PC-9 (cell line): ENCODE measurements at regions not wholly inside any gene's neighbourhood (a gene's known extent, or its start where the extent isn't known, plus 50 kb on each side); places are given as distances from the start of the nearest gene placed in this dataset.
"Not testable (repeated sequence)": the region's sequence is repeated elsewhere in the genome, so short reads cannot be mapped to it uniquely, and the experiment has no call there.

ENCODE experiments used
- BruUV-seq: library from RNA; stranded (reverse); fragments of 400-500 nt; replicated peaks from 2 replicates; lab custom pipeline; 2021; lab: Mats Ljungman, UMichigan
- CTCF ChIA-PET: fragments of 300-600 bp; sonication (Branson Sonifier 250); formaldehyde crosslinking; loops from one replicate; lab custom pipeline; 2022; ENCODE audit warnings: antibody characterized with exemption; lab: Charles Lee
- POLR2A ChIA-PET: fragments of 300-600 bp; sonication (Branson Sonifier 250); formaldehyde crosslinking; loops from one replicate; lab custom pipeline; 2022; ENCODE audit warnings: antibody characterized with exemption; ENCODE audit not compliant: unreplicated experiment; lab: Charles Lee
- DNase-seq, 2 experiments: peaks; one replicate each; pipeline versions ENCODE4 v3.0.0 to v3.0.0-alpha.2; 2015 to 2022; ENCODE audit warnings: mixed read lengths in 1 of 2
- H2AFZ ChIP-seq: fragments of 200-600 bp; sonication (generic); 2 replicates; pipeline ENCODE4 v1.8.1; 2017; ENCODE audit warnings: antibody characterized with exemption
- H3F3A ChIP-seq: fragments of 200-600 bp; sonication (generic); 2 replicates; pipeline ENCODE4 v1.8.1; 2017; ENCODE audit warnings: antibody characterized with exemption, mild to moderate bottlenecking, low read depth; ENCODE audit not compliant: insufficient read depth
- H3K27ac ChIP-seq: fragments of 200-600 bp; sonication (generic); 2 replicates; pipeline ENCODE4 v1.6.1; 2016; ENCODE audit warnings: mixed run types
- H3K27me3 ChIP-seq: fragments of 200-600 bp; sonication (generic); 2 replicates; pipeline ENCODE4 v1.6.1; 2016; ENCODE audit warnings: low read depth, mixed run types; ENCODE audit not compliant: insufficient read depth
- H3K36me3 ChIP-seq: fragments of 200-600 bp; sonication (generic); 2 replicates; pipeline ENCODE4 v1.6.1; 2016; ENCODE audit warnings: low read depth, mixed run types
- H3K4me1 ChIP-seq: fragments of 200-600 bp; sonication (generic); replicated peaks from 2 replicates; pipeline ENCODE4 v1.6.1; 2016; ENCODE audit warnings: mixed run types; ENCODE audit not compliant: insufficient read depth
- H3K4me2 ChIP-seq: fragments of 200-600 bp; sonication (generic); 2 replicates; pipeline ENCODE4 v1.6.1; 2017; ENCODE audit warnings: mixed run types
- H3K4me3 ChIP-seq: fragments of 200-600 bp; sonication (generic); 2 replicates; pipeline ENCODE4 v1.6.1; 2016; ENCODE audit warnings: mixed run types
- H3K79me2 ChIP-seq: fragments of 200-600 bp; sonication (generic); 2 replicates; pipeline ENCODE4 v1.6.1; 2017; ENCODE audit warnings: low read depth, mixed run types
- H3K9me2 ChIP-seq: fragments of 200-600 bp; sonication (generic); 2 replicates; pipeline ENCODE4 v1.8.1; 2017; ENCODE audit warnings: mild to moderate bottlenecking; ENCODE audit not compliant: insufficient read depth
- H3K9me3 ChIP-seq: fragments of 200-600 bp; sonication (generic); 2 replicates; pipeline ENCODE4 v1.8.1; 2016; ENCODE audit warnings: low read depth; ENCODE audit not compliant: insufficient read depth
- H4K20me1 ChIP-seq: fragments of 200-600 bp; sonication (generic); 2 replicates; pipeline ENCODE4 v1.8.1; 2017; ENCODE audit not compliant: insufficient read depth
- EZH2 ChIP-seq: fragments of 200-600 bp; sonication (generic); IDR thresholded peaks from 2 replicates; pipeline ENCODE4 v1.8.0; 2017; ENCODE audit warnings: antibody characterized with exemption, low read depth
- intact Hi-C: fragments of 100-400 bp; cut with micrococcal nuclease; formaldehyde crosslinking; loops from one replicate; pipeline ENCODE4 v1.10.0; 2022; ENCODE audit not compliant: unreplicated experiment
- TF ChIP-seq, protein P1 (sequence below): fragments of 200-600 bp; sonication (generic); conservative IDR thresholded peaks from 2 replicates; pipeline ENCODE4 v1.6.1; 2017; ENCODE audit warnings: mixed run types, antibody characterized with exemption, mild to moderate bottlenecking, moderate library complexity

- Histone ChIP-seq H3F3A (no peaks in the 10 kb centered on the region), H3K4me1 (no peaks in the 10 kb centered on the region), H3K27ac (no peak overlapping the region), H4K20me1 (no peaks in the 10 kb centered on the region), H3K36me3 (no peaks in the 10 kb centered on the region), H2AFZ (no peak overlapping the region), H3K9me2 (no peaks in the 10 kb centered on the region), H3K79me2 (no peaks in the 10 kb centered on the region), H3K9me3 (0 out of 2 replicates have a peak, but pooled peaks cover 4% of the 10 kb centered on the region), H3K27me3 (no peaks in the 10 kb centered on the region), H3K4me3 (no peak overlapping the region), H3K4me2 (no peak overlapping the region)
- no peak for DNase-seq
- TF ChIP-seq, protein P1, sequence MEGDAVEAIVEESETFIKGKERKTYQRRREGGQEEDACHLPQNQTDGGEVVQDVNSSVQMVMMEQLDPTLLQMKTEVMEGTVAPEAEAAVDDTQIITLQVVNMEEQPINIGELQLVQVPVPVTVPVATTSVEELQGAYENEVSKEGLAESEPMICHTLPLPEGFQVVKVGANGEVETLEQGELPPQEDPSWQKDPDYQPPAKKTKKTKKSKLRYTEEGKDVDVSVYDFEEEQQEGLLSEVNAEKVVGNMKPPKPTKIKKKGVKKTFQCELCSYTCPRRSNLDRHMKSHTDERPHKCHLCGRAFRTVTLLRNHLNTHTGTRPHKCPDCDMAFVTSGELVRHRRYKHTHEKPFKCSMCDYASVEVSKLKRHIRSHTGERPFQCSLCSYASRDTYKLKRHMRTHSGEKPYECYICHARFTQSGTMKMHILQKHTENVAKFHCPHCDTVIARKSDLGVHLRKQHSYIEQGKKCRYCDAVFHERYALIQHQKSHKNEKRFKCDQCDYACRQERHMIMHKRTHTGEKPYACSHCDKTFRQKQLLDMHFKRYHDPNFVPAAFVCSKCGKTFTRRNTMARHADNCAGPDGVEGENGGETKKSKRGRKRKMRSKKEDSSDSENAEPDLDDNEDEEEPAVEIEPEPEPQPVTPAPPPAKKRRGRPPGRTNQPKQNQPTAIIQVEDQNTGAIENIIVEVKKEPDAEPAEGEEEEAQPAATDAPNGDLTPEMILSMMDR, result no peak
- no peak for TF ChIP-seq EZH2
- ChIA-PET CTCF (no interaction called here), POLR2A (no interaction called here)
- intact Hi-C loops, result no loop called here
- no TSS peak for BruUV-seq
Observed at GRCh38 chr15:81921163-81921562, 124.7 kb downstream of the MEX3B start.

- H3K27ac ChIP-seq, H3K4me3 ChIP-seq, H3K27me3 ChIP-seq, H3K79me2 ChIP-seq, H3K4me2 ChIP-seq, H3K9me2 ChIP-seq, DNase-seq, H4K20me1 ChIP-seq, H3F3A ChIP-seq, CTCF ChIA-PET, H3K9me3 ChIP-seq, H3K36me3 ChIP-seq, intact Hi-C loops, BruUV-seq, H3K4me1 ChIP-seq, H2AFZ ChIP-seq, POLR2A ChIA-PET: not testable (repeated sequence)
Observed at GRCh38 chr15:81918767-81919166, 127.1 kb downstream of the MEX3B start.

DNA sequence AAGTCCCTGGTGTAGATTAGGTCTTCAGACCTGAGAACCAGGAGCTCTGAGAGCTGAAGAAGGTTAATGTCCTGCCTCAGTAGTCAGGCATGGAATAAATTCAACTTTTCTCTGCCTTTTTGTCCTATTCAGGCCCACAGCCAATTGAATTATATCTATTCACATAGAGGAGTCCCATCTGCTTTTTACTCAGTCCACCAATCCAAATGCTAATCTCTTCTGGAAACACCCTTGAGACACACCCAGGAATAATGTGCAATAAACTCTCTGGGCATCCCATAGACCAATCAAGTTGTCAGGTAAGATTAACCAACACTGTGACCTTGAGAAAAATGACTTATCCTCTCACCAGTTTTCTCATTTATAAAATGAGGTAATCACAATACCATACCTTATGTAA is 129.4 kb downstream of the MEX3B start:
- H2AFZ ChIP-seq, result no peak overlapping the region
- intact Hi-C loops, result no loop called here
- peaks cover 15% of the 10 kb centered on the region; the same call in 1 of the 2 replicates for H3K27me3 ChIP-seq
- no peaks in the 10 kb centered on the region for H3F3A ChIP-seq
- POLR2A ChIA-PET, result no interaction called here
- no peaks in the 10 kb centered on the region for H4K20me1 ChIP-seq
- BruUV-seq, result no TSS peak
- no peaks in the 10 kb centered on the region for H3K79me2 ChIP-seq
- no peak overlapping the region for H3K4me2 ChIP-seq
- no peak overlapping the region for H3K27ac ChIP-seq
- H3K9me2 ChIP-seq, result no peaks in the 10 kb centered on the region
- no peak for TF ChIP-seq EZH2
- TF ChIP-seq, protein P1, result no peak
- no peaks in the 10 kb centered on the region for H3K36me3 ChIP-seq
- no peak for DNase-seq
- H3K4me3 ChIP-seq, result no peak overlapping the region
- 0 out of 2 replicates have a peak, but pooled peaks cover 3% of the 10 kb centered on the region for H3K9me3 ChIP-seq
- no peaks in the 10 kb centered on the region for H3K4me1 ChIP-seq
- CTCF ChIA-PET, result no interaction called here

GRCh38 chr15:81915990-81916389 is 129.8 kb downstream of the MEX3B start:
- intact Hi-C loops, result no loop called here
- TF ChIP-seq, protein P1, result no peak
- Histone ChIP-seq H3K27ac (no peak overlapping the region), H3K27me3 (peaks cover 19% of the 10 kb centered on the region; the same call in 1 of the 2 replicates), H3K4me1 (no peaks in the 10 kb centered on the region), H3K9me3 (no peaks in the 10 kb centered on the region), H3K4me3 (no peak overlapping the region), H3K9me2 (no peaks in the 10 kb centered on the region), H3K4me2 (no peak overlapping the region), H3K36me3 (no peaks in the 10 kb centered on the region), H4K20me1 (no peaks in the 10 kb centered on the region), H3F3A (no peaks in the 10 kb centered on the region), H3K79me2 (no peaks in the 10 kb centered on the region), H2AFZ (no peak overlapping the region)
- ChIA-PET POLR2A (no interaction called here), CTCF (no interaction called here)
- no peak for DNase-seq
- no TSS peak for BruUV-seq
